HCT116 (cell line): ENCODE measurements at regions not wholly inside any gene's neighbourhood (a gene's known extent, or its start where the extent isn't known, plus 50 kb on each side); places are given as distances from the start of the nearest gene placed in this dataset.

Source experiments
- JUND ChIP-seq: IDR thresholded peaks from 2 replicates; pipeline ENCODE4 v1.6.1; 2012
- POLR2A ChIP-seq: IDR thresholded peaks from 2 replicates; pipeline ENCODE4 v1.7.0; 2011; ENCODE audit warnings: borderline replicate concordance; ENCODE audit not compliant: insufficient read depth, insufficient read length; ENCODE audit errors: extremely low read depth
- POLR2AphosphoS5 ChIP-seq: IDR thresholded peaks from 2 replicates; pipeline ENCODE4 v1.6.1; 2011; ENCODE audit warnings: mild to moderate bottlenecking, low read depth, low read length, moderate library complexity
- TF ChIP-seq, protein P1 (sequence below), 3 experiments: fragments of 200-600 bp in 1 of 3; sonication (generic) in 1 of 3; IDR thresholded peaks in 2 of 3; conservative IDR thresholded peaks in 1 of 3; 2 replicates each; pipeline ENCODE4 v1.5.1; 2012 to 2017; ENCODE audit warnings: low read depth in 2 of 3, low read length in 2 of 3, antibody characterized with exemption in 1 of 3, borderline replicate concordance in 1 of 3, control low read depth in 1 of 3, mild to moderate bottlenecking in 1 of 3, mixed read lengths in 1 of 3, mixed run types in 1 of 3, moderate library complexity in 1 of 3; ENCODE audit not compliant: insufficient read depth in 1 of 3

DNA sequence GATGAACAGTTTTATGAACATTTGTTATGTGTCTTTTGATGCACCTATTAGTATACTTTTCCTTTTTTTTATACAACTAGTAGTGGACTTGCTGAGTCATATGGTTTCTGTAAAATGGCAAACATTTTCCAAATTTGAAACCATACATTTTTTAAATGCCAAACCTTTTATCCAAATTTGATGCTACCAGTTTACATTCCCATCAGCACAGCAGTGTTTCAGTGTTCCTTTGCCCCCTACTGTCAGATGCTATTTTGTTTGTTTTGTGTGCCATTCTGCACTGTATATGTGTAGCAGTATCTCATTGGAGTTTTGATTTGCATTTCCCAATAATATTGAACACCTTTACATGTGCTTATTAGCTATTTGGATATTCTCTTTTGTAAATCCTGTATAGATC lies 219.4 kb downstream of the TANC2 start:
- no peak for TF ChIP-seq POLR2A
- no peak for TF ChIP-seq POLR2AphosphoS5
- no peak for TF ChIP-seq JUND
- TF ChIP-seq, protein P1, sequence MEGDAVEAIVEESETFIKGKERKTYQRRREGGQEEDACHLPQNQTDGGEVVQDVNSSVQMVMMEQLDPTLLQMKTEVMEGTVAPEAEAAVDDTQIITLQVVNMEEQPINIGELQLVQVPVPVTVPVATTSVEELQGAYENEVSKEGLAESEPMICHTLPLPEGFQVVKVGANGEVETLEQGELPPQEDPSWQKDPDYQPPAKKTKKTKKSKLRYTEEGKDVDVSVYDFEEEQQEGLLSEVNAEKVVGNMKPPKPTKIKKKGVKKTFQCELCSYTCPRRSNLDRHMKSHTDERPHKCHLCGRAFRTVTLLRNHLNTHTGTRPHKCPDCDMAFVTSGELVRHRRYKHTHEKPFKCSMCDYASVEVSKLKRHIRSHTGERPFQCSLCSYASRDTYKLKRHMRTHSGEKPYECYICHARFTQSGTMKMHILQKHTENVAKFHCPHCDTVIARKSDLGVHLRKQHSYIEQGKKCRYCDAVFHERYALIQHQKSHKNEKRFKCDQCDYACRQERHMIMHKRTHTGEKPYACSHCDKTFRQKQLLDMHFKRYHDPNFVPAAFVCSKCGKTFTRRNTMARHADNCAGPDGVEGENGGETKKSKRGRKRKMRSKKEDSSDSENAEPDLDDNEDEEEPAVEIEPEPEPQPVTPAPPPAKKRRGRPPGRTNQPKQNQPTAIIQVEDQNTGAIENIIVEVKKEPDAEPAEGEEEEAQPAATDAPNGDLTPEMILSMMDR (IDR thresholded peaks at IDR 0.05 in 2 of 3, conservative IDR thresholded peaks at IDR 0.05 in 1 of 3; ENCODE audit: borderline replicate concordance in 1 of 3, insufficient read depth in 1 of 3, low read depth in 2 of 3, low read length in 2 of 3), result peak in 1 of 3 experiments; percentile 16; a peak in 1 of 6 replicates
